ENCODE measurements at regions not wholly inside any gene's neighbourhood (a gene's known extent, or its start where the extent isn't known, plus 50 kb on each side); places are given as distances from the start of the nearest gene placed in this dataset.

- TF ChIP-seq, protein P1, sequence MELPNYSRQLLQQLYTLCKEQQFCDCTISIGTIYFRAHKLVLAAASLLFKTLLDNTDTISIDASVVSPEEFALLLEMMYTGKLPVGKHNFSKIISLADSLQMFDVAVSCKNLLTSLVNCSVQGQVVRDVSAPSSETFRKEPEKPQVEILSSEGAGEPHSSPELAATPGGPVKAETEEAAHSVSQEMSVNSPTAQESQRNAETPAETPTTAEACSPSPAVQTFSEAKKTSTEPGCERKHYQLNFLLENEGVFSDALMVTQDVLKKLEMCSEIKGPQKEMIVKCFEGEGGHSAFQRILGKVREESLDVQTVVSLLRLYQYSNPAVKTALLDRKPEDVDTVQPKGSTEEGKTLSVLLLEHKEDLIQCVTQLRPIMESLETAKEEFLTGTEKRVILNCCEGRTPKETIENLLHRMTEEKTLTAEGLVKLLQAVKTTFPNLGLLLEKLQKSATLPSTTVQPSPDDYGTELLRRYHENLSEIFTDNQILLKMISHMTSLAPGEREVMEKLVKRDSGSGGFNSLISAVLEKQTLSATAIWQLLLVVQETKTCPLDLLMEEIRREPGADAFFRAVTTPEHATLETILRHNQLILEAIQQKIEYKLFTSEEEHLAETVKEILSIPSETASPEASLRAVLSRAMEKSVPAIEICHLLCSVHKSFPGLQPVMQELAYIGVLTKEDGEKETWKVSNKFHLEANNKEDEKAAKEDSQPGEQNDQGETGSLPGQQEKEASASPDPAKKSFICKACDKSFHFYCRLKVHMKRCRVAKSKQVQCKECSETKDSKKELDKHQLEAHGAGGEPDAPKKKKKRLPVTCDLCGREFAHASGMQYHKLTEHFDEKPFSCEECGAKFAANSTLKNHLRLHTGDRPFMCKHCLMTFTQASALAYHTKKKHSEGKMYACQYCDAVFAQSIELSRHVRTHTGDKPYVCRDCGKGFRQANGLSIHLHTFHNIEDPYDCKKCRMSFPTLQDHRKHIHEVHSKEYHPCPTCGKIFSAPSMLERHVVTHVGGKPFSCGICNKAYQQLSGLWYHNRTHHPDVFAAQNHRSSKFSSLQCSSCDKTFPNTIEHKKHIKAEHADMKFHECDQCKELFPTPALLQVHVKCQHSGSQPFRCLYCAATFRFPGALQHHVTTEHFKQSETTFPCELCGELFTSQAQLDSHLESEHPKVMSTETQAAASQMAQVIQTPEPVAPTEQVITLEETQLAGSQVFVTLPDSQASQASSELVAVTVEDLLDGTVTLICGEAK (IDR thresholded peaks at IDR 0.05; ENCODE audit: borderline replicate concordance): no peak
Measured at GRCh38 chr19:30178721-30179402, 193.3 kb upstream of the ZNF536 start (continued).

DNA sequence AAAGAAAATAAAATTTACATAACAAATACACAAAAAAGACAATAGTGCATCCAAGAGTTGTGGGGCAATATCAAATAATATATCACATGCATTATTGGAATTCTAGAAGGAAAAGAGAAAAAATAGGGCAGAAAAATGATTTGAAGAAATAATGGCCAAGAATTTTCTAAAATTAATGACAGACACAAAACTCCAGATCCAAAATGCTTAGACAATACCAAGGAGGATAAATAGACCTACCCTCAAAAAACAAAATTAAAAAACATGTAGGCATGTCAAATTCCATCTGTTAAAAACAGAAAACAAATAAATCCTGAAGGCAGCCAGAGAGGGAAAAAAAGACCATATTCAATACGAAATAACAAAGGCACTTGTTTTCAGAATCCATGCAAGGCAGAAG is 191.5 kb upstream of the ZNF536 start:
- ChIA-PET SMC1A (ENCODE audit: uncharacterized antibody, unreplicated experiment) (no interaction called here), CTCF (no interaction called here)
- no peak for FAIRE-seq
- no peak for TF ChIP-seq CBFB (IDR thresholded peaks at IDR 0.05; ENCODE audit: low read depth)
- no peak for TF ChIP-seq RELA (IDR thresholded peaks at IDR 0.05; ENCODE audit: borderline replicate concordance, partially characterized antibody)
- TF ChIP-seq, protein P2, sequence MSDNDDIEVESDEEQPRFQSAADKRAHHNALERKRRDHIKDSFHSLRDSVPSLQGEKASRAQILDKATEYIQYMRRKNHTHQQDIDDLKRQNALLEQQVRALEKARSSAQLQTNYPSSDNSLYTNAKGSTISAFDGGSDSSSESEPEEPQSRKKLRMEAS (IDR thresholded peaks at IDR 0.05; ENCODE audit: low read depth, low read length): no peak
- TF ChIP-seq, protein P3, sequence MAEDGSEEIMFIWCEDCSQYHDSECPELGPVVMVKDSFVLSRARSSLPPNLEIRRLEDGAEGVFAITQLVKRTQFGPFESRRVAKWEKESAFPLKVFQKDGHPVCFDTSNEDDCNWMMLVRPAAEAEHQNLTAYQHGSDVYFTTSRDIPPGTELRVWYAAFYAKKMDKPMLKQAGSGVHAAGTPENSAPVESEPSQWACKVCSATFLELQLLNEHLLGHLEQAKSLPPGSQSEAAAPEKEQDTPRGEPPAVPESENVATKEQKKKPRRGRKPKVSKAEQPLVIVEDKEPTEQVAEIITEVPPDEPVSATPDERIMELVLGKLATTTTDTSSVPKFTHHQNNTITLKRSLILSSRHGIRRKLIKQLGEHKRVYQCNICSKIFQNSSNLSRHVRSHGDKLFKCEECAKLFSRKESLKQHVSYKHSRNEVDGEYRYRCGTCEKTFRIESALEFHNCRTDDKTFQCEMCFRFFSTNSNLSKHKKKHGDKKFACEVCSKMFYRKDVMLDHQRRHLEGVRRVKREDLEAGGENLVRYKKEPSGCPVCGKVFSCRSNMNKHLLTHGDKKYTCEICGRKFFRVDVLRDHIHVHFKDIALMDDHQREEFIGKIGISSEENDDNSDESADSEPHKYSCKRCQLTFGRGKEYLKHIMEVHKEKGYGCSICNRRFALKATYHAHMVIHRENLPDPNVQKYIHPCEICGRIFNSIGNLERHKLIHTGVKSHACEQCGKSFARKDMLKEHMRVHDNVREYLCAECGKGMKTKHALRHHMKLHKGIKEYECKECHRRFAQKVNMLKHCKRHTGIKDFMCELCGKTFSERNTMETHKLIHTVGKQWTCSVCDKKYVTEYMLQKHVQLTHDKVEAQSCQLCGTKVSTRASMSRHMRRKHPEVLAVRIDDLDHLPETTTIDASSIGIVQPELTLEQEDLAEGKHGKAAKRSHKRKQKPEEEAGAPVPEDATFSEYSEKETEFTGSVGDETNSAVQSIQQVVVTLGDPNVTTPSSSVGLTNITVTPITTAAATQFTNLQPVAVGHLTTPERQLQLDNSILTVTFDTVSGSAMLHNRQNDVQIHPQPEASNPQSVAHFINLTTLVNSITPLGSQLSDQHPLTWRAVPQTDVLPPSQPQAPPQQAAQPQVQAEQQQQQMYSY (CRISPR knock-in tag; IDR thresholded peaks at IDR 0.05): no peak
- TF ChIP-seq NR2C2 (IDR thresholded peaks at IDR 0.05; ENCODE audit: borderline replicate concordance, control insufficient read depth, insufficient read length, low read depth): no peak
- no peak for TF ChIP-seq IRF4 (IDR thresholded peaks at IDR 0.05; ENCODE audit: low read depth, low read length)
- TF ChIP-seq RUNX3 (IDR thresholded peaks at IDR 0.05; ENCODE audit: low read length): no peak
- no peak for TF ChIP-seq BCLAF1 (IDR thresholded peaks at IDR 0.05)
- TF ChIP-seq IKZF1 (conservative IDR thresholded peaks at IDR 0.05): no peak
- no peak for TF ChIP-seq YBX1 (IDR thresholded peaks at IDR 0.05)
- no peak for TF ChIP-seq JUND (IDR thresholded peaks at IDR 0.05; ENCODE audit: low read depth, low read length)

More for the DNA sequence above, 191.5 kb upstream of the ZNF536 start:
- in situ Hi-C loops (cut with MboI) (no loop called here), intact Hi-C loops (cut with micrococcal nuclease; ENCODE audit: unreplicated experiment) (no loop called here)
- RAD21 ChIA-PET (ENCODE audit: unreplicated experiment): no interaction called here
- H3K79me2 ChIP-seq (ENCODE audit: control insufficient read depth, insufficient read depth, low read length): no peaks in the 10 kb centered on the region
- no peaks in the 10 kb centered on the region for H3K27me3 ChIP-seq (replicated peaks in 1 of 2; ENCODE audit: control insufficient read depth in 2 of 2, insufficient read depth in 2 of 2, low read length in 1 of 2)
- H3K4me2 ChIP-seq (ENCODE audit: control insufficient read depth, insufficient read depth): no peak overlapping the region
- H4K20me1 ChIP-seq (ENCODE audit: control insufficient read depth, insufficient read depth): no peaks in the 10 kb centered on the region
- POLR2A ChIA-PET: no interaction called here
- no TSS peak for BruUV-seq (replicated peaks)
- H3K4me1 ChIP-seq (ENCODE audit: control insufficient read depth, insufficient read depth, low read length): no peaks in the 10 kb centered on the region
- H3K27ac ChIP-seq (ENCODE audit: control insufficient read depth, insufficient read depth): no peak overlapping the region
- no peaks in the 10 kb centered on the region for H3K36me3 ChIP-seq (ENCODE audit: control insufficient read depth in 2 of 2, insufficient read depth in 2 of 2, low read length in 1 of 2)
- 0% methylated on average over 1 of the region's 1 CpG for WGBS (ENCODE audit: insufficient coverage, insufficient replicate concordance, low lambda C conversion rate, missing lambda C conversion rate)
- H2AFZ ChIP-seq (ENCODE audit: control insufficient read depth, low read depth, low read length): no peak overlapping the region
- H3K9me3 ChIP-seq (replicated peaks; ENCODE audit: control insufficient read depth, insufficient read depth, low read length): no peaks in the 10 kb centered on the region
- DNase-seq (ENCODE audit: low read depth, low spot score): no peak
- no peak overlapping the region for H3K4me3 ChIP-seq
- no peak for ATAC-seq
- H3K9ac ChIP-seq (ENCODE audit: control insufficient read depth, insufficient read depth, low read length): no peak overlapping the region
